Thyroid gland (tissue), 4 donors: ENCODE measurements at regions not wholly inside any gene's neighbourhood (a gene's known extent, or its start where the extent isn't known, plus 50 kb on each side); places are given as distances from the start of the nearest gene placed in this dataset.

Experiments
- DNase-seq, 2 donors: peaks; one replicate each; pipeline ENCODE4 v3.0.0-alpha.2; 2019
- H3K27ac ChIP-seq, 3 donors: fragments of 200-600 bp; sonication (generic); 1 replicate in 2 of 3; 2 replicates in 1 of 3; pipeline ENCODE4 v1.5.1; 2016 to 2019; ENCODE audit warnings: mild to moderate bottlenecking in 1 of 3, moderate library complexity in 1 of 3
- H3K27me3 ChIP-seq: fragments of 200-600 bp; sonication (generic); one replicate; pipeline ENCODE4 v1.5.1; 2019
- H3K36me3 ChIP-seq, 2 donors: fragments of 200-600 bp; sonication (generic); one replicate each; pipeline ENCODE4 v1.5.1; 2016 to 2019
- H3K4me1 ChIP-seq, 2 donors: fragments of 200-600 bp; sonication (generic); one replicate each; pipeline ENCODE4 v1.5.1; 2017 to 2019
- H3K4me3 ChIP-seq, 3 donors: fragments of 200-600 bp; sonication (generic); replicated peaks in 1 of 3; 1 replicate in 2 of 3; 2 replicates in 1 of 3; pipeline ENCODE4 v1.5.1; 2016; ENCODE audit warnings: mild to moderate bottlenecking in 1 of 3
- H3K9me3 ChIP-seq: fragments of 200-600 bp; sonication (generic); one replicate; pipeline ENCODE4 v1.5.1; 2017
- POLR2A ChIP-seq, 2 donors: fragments of 450-650 bp; IDR thresholded peaks; one replicate each; pipeline ENCODE4 v1.6.1; 2017; ENCODE audit warnings: antibody characterized with exemption in 2 of 2, mild to moderate bottlenecking in 2 of 2, moderate library complexity in 1 of 2
- WGBS, 2 donors: methylation state at CpG; one replicate each; pipeline ENCODE4 v1.1.5; 2017; 5-methylcytosine and 5-hydroxymethylcytosine counted together
- intact Hi-C: fragments of 100-400 bp; cut with DNase I; formaldehyde crosslinking; loops from one replicate; pipeline ENCODE4 v1.15.1; 2023
- TF ChIP-seq, protein P1 (sequence below), 6 experiments: fragments of 200-600 bp in 3 of 6; fragments of 450-650 bp in 3 of 6; sonication (generic) in 3 of 6; IDR thresholded peaks; one replicate each; pipeline ENCODE4 v1.5.1; 2016 to 2019; ENCODE audit warnings: antibody characterized with exemption in 6 of 6, mild to moderate bottlenecking in 2 of 6, inconsistent platforms in 1 of 6, moderate library complexity in 1 of 6

DNA sequence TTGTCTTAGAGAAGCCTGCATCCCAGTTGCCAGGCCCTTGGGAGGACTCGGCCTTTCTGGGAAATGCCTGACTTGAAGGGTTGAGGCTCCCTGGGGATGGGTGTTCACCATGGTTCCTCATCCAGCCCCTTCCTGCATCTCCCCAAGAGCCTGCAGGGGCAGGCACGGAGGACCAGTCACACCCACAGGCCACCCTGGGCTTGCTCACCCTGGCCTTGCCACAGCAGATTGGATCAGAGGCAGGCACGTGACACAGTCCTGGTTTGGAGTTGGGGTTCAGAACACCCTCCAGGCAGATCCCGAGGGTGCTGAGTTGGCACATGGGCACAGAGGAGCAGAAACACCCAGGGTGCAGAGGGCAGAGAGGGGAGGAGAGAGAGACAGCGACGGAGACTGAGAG, 286.1 kb downstream of the PBX3 start:
- WGBS, 2 donors: 74 to 82% methylated on average over 5 to 6 of the region's 6 CpGs
- TF ChIP-seq, protein P1, sequence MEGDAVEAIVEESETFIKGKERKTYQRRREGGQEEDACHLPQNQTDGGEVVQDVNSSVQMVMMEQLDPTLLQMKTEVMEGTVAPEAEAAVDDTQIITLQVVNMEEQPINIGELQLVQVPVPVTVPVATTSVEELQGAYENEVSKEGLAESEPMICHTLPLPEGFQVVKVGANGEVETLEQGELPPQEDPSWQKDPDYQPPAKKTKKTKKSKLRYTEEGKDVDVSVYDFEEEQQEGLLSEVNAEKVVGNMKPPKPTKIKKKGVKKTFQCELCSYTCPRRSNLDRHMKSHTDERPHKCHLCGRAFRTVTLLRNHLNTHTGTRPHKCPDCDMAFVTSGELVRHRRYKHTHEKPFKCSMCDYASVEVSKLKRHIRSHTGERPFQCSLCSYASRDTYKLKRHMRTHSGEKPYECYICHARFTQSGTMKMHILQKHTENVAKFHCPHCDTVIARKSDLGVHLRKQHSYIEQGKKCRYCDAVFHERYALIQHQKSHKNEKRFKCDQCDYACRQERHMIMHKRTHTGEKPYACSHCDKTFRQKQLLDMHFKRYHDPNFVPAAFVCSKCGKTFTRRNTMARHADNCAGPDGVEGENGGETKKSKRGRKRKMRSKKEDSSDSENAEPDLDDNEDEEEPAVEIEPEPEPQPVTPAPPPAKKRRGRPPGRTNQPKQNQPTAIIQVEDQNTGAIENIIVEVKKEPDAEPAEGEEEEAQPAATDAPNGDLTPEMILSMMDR (IDR thresholded peaks at IDR 0.05): no peak
- TF ChIP-seq POLR2A (IDR thresholded peaks at IDR 0.05): no peak
- no peak for DNase-seq
- Histone ChIP-seq H3K4me3 (no peak overlapping the region), H3K36me3 (no peaks in the 10 kb centered on the region), H3K9me3 (no peaks in the 10 kb centered on the region), H3K4me1 (no peaks in the 10 kb centered on the region), H3K27me3 (no peaks in the 10 kb centered on the region), H3K27ac (no peak overlapping the region)
- intact Hi-C loops: no loop called here

DNA sequence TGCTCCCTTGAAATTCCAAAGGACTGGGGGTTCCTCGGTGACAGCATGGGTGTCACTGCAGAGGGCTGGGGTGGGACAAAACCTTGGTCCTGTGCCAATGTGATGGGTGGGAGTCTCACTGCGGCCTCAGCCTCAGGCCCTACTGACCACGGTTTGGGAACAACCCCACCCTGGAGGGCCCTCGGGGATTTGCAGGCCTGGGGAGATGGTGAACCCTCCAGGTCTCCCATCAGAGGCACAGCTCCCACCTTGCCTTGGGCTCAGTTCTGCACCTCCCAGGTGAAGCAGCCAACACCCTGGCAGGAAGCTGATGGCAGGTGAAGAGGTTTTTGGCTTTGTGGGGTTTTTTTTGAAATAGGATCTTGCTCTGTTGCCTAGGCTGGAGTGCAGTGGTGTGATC, 286.8 kb downstream of the PBX3 start:
- TF ChIP-seq POLR2A (IDR thresholded peaks at IDR 0.05): no peak
- TF ChIP-seq, protein P1 (IDR thresholded peaks at IDR 0.05): no peak
- H3K27ac ChIP-seq: no peak overlapping the region
- intact Hi-C loops: no loop called here
- no peak overlapping the region for H3K4me3 ChIP-seq
- no peak for DNase-seq
- H3K9me3 ChIP-seq: no peaks in the 10 kb centered on the region
- no peaks in the 10 kb centered on the region for H3K27me3 ChIP-seq
- no peaks in the 10 kb centered on the region for H3K4me1 ChIP-seq
- 88 to 100% methylated on average over 1 to 2 of the region's 4 CpGs for WGBS, 2 donors
- no peaks in the 10 kb centered on the region for H3K36me3 ChIP-seq

DNA sequence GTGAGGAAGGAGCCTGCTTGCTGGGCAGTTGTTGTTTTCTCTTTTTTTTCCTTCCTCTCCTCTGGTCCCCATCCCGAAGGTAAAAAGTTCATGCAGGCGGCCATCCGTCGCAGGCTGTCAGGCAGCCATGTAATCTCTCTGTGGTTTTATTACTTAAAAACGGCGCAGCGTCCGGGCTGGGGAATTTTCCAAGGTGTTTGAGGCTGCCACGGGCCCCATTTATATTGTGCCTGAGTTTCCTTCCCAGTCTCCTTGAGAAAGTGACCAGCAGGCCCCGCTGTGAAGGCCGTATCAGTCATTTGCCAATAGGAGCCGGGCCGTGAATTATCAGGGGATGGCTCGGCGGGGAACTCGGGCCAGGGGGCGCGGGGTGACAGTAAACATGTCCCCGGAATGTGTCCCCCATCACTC, 289.7 kb downstream of the PBX3 start:
- intact Hi-C loops: no loop called here

DNA sequence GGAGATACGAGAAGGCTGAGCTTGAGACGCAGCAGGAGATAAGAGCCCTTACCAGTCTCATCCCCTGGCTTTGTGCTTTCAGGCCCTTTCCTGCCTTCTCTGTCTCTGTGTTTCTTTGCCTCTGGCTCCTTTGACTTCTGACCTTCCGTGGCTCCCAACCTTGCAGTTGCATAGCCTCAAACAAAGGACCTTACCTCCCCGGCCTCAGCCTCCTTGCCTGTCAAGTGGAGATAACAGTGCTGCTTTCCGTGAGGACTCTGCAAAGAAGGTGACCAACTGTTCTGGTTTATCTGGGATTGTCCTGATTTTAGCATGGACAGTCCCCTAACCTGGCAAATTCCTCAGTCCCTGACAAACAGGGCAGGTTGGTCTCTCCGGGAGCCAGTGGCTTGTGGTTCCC, 287.8 kb upstream of the MVB12B start:
- 76 to 78% methylated on average over 6 of the region's 6 CpGs for WGBS, 2 donors
- H3K27ac ChIP-seq: no peak overlapping the region

More for the DNA sequence above, 289.7 kb downstream of the PBX3 start:
- Histone ChIP-seq H3K4me3 (no peak overlapping the region), H3K4me1 (no peaks in the 10 kb centered on the region), H3K27ac (no peak overlapping the region), H3K9me3 (no peaks in the 10 kb centered on the region), H3K27me3 (no peaks in the 10 kb centered on the region), H3K36me3 (no peaks in the 10 kb centered on the region)
- DNase-seq: no peak
- TF ChIP-seq, protein P1 (IDR thresholded peaks at IDR 0.05): no peak
- TF ChIP-seq POLR2A (IDR thresholded peaks at IDR 0.05): no peak
- WGBS, 2 donors: 61 to 67% methylated on average over 19 of the region's 19 CpGs

DNA sequence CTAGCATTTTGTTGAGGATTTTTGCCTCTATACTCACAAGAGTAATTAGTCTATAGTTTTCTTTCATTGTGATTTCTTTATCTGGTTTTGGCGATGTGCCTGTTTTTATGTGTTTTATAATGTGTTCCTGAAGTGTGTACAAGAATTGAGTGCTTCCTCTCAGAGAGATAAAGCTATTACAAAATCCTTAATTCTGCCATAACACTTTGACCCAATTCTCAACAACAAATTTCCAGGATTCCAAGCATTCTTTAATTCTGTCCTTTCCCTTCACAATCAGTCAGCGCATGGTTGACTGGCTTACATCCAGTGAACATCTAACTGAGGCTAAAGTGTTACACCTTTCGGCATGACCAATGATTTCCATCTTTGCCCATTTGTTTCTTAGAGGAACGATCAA, 282.9 kb upstream of the MVB12B start:
- H3K27me3 ChIP-seq: no peaks in the 10 kb centered on the region
- H3K36me3 ChIP-seq: no peaks in the 10 kb centered on the region
- no peak overlapping the region for H3K27ac ChIP-seq
- TF ChIP-seq, protein P1 (IDR thresholded peaks at IDR 0.05): no peak
- TF ChIP-seq POLR2A (IDR thresholded peaks at IDR 0.05): no peak
- 72 to 74% methylated on average over 4 of the region's 4 CpGs for WGBS, 2 donors
- H3K9me3 ChIP-seq: no peaks in the 10 kb centered on the region
- H3K4me3 ChIP-seq: no peak overlapping the region
- H3K4me1 ChIP-seq: no peaks in the 10 kb centered on the region
- no peak for DNase-seq
- intact Hi-C loops: no loop called here

More for the DNA sequence above, 287.8 kb upstream of the MVB12B start:
- Histone ChIP-seq H3K4me1 (no peaks in the 10 kb centered on the region), H3K4me3 (no peak overlapping the region), H3K36me3 (no peaks in the 10 kb centered on the region), H3K9me3 (no peaks in the 10 kb centered on the region), H3K27me3 (no peaks in the 10 kb centered on the region)
- intact Hi-C loops: no loop called here
- no peak for TF ChIP-seq POLR2A (IDR thresholded peaks at IDR 0.05)
- TF ChIP-seq, protein P1 (IDR thresholded peaks at IDR 0.05): no peak
- DNase-seq: no peak
